ENCODE measurements at regions not wholly inside any gene's neighbourhood (a gene's known extent, or its start where the extent isn't known, plus 50 kb on each side); places are given as distances from the start of the nearest gene placed in this dataset.
A peak's percentile ranks its signal among the peaks of the same experiment; 100 is the strongest.

DNA sequence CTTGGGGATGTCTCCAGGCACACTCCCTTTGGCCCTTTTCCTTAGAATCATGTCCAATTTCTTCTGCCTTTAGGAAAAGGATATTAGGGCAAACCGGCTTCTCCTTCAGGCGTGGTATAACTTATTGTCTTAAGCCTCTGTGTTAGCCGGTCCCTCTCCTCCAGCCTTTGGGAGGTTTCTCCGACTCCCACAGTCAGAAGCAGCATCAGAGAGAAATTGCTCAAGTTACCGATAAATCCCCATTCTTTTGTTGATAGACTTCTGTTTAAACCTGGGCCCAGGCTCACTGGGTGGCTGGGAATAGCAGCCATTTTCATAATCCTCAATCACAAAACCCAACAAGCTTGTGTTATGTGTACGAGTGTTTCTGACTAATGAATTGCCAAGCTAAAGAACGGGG is 85.4 kb upstream of the KAZN start:
- DNase-seq = no peak

DNA sequence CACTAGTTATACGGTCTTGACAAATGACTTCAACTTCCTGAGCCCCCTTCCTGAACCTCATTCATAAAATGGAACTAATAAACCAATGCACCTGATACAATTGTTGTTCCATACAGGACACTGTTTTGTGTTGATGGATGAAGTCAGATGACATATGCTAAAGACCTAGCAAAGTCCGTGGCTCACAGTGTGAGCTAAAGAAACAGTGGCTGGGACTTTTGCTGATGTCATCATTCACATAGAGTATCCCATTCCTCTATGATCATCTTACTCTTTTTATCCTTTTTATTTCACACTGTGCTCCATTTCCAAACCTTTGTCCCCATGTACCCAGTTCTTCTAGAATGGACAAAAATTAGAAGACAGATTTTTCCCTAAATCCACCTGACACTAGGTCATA is 83.7 kb upstream of the KAZN start:
- no peak for DNase-seq

DNA sequence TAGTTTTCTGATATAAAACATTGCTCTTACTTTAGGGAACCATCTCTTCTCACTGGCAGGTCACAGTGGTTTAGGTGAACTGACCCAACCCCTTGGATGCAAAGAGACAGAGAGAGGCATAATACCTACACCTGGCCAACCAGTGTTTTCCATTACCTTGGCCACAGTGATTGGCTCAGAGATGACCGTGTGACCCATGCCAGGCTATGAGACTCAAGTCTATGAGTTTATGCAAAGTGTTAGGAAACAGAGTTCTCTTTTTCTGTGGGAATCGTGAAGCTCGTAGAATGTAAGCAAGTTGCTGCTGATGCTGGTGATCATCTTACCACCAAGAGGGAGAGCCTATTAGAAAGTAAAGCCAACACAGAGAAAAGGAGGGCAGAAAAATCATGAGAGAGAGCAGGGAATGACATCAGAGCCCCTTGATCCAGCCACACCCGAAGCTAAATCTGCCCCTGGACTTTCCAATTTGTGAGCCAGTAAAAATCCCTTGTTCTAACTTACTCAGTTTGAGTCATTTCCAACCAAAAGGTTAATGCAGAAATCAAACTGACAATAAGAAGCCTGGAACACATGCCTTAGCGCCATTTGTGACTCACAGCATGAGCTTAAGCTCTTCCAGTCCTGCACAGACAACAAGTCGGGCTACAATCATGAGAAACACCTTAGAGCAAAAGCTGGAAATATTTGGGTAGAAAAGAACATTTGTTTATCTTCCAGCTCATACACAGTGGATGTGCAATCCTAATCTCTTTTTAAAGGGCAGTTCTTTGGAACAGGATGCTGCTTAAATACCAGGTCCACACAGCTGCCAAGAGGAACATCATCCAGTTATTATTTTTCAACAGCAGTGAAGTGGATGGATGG is 81.3 kb upstream of the KAZN start:
- DNase-seq = no peak

DNA sequence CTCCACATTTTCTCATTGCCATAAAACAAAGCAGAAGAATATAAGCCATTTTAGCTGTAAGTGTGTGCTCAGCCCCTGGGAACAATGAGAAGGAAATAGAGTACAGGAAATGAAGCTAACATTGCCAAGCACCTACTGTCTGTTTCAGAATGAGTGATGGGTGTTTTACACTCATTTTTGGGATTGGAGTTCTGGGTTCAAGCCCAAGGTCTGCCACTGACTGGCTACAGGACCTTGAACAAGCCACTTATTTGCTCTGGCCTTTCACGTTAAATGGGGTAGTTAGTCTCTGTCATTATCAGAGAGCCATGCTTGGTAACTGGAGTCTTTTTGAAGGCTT is 80.7 kb upstream of the KAZN start:
- DNase-seq = no peak

DNA sequence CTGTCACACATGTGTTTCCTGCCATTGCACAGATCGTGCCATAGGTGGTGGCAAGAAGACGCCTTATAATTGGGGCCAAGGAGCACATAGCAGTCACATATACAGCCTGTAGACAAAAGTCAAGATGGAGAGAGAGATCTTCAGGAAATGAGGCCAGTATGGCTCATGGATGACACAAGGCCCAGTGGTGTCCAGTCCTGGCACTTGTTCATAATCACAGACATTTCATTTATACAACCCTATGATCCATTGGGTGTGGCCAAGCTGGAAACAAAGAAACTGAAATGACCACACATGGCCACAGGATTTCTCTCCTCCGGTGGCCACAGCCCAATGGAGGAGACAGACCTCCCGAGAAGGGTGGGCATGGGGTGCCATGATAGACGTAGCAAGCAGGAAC is 78.5 kb upstream of the KAZN start:
- no peak for DNase-seq

DNA sequence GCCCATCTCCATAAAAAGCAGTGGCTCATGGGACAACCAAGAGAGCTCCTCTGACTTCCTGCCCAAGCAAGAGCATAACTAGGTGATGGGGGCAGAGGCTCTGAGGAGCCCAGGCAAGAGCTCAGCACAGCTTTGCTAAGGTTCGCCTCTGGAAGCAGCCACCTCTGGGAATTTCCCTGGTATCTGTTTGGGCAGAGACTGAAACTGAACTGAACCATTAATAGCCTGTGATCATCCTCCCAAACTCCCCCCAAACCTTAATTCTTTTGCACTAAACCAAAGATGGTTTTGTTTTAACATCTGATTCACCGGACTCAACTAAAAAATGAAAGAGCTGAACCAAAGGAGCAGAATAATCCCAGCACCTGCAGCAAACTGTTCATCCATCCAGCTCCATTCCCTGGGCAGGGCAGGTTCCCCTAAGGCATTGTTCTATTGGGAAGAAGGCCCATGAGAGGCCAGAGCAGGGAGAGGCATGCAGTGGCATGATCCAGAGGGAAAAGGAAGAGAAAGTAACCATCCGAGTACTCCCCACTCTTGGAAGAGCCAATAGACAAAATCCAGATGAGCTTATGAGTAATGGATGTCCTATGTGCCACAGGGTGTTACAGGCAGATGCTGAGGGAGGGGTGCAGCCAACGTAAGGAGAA is 77.8 kb upstream of the KAZN start:
- no peak for DNase-seq

DNA sequence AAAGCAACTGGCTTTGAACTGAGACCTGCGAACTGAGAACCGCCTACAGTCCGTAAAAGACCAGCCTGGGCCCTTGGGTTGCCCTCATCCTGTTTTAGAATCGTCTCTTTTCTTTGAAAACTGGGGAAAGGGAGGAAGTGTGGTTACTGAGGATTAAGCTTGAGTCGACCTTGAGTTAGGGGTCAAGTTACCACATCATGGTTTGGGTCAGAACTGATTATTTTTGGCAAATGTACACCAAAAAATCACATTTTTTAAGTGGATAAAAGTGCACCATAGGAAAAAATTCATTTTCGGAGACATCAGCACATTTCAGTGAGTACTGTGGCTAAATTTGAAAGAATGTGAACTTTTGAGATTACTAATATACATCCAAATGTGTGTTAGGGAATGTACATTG is 76.9 kb upstream of the KAZN start:
- no peak for DNase-seq

DNA sequence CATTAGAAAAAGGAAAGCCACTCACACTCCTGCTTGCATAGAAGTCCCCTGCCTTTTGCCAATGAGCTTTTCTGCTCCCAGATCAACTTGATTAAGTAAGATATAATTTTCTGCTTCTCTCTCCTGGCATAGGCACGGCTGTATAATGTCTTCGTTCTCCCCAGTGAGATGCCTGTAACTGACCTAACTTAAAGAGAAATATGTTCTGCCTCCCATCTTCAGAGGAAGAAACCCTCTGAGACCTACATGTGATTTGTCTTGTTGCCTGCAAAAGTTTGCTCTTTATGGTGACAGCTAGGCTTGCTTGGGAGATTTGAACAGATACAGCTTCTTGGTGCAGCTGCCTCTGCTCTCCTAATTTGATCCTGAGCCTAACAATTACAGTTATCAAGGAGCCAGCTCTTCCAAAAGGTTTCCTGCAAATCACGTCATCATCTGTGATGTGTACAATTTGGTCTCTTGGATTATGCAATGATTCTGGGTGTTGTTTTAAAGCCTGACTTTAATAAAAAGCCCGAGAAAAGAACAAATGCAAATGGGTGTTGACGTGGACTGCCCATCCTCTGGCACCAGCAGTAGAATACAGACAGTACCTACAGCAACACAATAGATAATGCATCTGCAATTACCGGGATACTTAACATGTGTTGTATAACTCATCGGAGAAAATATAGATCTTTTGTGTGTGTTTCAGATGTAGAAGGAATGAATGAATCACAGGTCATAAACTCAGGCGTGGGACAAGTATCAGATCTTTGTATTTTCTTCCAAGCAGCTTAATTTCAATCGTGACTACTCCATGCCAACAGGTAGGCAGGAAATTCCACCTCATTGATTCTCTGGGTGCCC is 76.2 kb upstream of the KAZN start:
- no peak for DNase-seq

DNA sequence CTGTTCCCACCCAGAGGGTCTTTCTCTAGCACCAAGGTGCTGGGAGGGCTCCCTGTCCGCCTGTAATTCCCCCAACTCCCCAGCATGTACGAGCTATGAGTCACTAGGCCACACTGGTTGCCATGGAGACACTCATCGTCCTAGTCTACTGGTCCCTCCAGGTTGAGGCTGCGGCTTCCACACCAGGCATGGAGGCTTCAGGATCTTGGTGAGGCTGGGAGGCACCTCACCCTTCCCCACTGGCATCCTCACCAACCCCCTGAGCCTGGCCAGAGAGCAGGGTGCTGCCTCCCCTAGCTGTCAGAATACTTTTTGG is 75.6 kb upstream of the KAZN start:
- DNase-seq = peak; percentile 6 to 23

DNA sequence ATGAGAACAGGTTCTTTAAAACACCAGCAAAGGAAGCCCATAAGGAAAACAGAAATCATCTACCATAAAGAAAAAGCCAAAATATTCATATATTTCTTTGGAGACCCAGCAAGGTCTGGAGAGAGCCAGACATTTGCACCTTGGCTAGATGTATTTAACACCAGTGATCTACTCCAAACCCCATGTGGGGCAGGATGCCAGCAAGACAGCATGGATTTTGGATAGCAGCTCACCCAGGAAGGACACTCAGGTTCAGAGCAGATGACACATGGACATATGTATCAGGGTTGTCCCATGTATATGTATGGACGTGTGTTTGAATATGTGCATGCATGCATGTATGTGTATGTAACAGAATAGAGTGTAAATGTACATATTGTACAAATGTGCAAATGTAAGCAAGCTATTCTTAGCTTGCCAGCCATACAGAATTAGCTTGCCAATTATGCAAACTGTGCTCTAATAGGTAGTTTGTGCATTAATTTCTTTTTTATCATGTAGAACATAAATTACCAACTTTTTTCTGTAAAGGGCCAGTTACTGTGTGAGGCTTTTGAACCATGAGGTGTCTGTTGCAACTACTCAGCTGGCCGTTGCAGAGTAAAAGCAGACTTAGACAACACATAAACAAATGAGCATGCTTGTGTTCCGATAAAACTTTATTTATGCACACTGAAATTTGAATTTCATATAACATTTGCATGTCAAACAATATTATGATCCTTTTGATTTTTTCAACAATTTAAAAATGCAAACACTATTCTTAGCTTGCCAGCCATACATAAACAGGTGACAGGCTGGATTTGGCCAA is 73.5 kb upstream of the KAZN start:
- DNase-seq = no peak

DNA sequence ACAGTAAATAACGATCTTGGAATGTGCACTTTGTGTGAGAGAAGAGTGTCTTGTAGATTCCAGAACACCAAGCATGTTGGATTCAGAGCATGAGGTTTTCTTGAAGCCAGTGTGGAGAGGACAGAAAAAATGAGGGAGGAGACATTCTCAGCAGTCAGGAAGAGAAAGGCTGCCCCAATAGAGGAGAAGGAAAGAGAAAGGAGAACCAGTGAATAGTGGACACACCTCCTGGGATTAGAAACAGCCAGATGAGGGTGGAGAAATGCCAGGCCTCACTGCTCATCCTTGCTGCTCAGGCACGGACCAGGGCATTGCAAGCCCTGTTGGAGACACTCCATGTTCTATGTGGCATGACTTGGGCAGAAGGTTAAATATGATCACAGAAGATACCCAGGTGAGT is 69.0 kb upstream of the KAZN start:
- DNase-seq = no peak

DNA sequence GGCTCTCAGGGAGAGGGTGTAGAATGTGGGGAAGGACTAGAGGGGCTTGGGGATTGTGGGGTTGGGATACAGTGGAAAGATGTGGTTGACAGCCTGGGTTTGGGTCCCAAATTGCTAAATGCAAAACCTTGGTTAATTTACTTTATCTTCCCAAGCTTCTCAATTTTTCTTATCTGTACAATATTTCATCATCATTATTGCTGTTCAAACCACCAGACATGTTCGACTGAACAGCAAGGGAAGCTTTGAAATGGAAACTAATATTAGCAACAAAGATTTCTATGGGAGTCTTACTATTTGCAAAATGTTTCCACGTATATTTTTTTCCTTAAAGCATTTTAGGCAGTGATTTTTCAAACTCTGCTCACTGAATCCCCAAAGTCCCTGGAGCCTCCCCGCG is 67.0 kb upstream of the KAZN start:
- no peak for DNase-seq

DNA sequence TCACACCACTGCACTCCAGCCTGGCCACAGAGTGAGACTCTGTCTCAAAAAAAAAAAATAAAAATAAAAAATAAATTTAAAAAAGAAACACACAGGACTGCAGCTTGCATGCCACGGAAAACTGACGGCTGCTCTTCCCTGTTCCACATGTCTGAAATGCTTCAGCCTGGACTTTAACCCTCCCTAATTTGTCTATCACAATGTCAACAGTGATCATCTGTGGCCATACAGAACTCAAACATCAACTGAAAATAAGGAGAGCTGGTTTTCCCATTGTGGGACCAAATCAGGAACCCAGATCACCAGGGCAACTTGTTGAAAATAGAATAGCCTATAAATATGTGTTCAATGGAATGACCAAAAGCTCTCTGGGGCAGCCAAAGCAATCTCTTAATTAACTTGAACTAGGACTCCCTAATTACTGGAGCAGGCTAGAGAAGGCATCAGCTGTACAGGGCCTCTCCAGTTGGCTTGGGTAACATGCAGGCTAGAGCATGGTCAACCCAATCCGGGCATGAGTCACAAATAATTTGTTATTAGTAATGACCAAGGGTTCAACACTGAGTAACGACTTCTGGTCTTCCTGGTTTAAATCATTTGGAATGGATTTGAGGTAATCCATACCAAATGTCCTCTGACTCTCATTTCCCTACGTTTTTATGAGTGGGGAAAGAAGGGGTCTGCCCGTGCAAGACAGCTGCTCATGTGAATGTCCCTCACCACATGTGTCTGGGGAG is 62.7 kb upstream of the KAZN start:
- DNase-seq = no peak

DNA sequence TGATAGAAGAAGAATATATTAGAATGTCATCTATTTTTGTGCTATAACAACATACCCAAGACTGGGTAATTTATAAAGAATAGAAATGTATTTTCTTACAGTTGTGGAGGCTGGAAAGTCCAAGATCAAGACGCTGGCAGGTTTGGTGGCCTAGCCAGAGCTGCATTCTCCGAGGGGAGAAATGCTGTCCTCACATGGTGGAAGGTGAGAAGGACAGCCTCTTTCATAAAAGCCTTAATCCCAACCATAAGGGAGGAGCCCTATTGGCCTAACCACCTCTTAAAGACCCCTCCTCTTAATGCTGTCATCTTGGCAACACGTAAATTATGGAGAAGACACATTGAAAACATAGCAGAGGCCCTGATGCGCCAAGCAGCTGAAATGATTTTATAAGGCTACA is 60.1 kb upstream of the KAZN start:
- peak; percentile 9 to 16 for DNase-seq

DNA sequence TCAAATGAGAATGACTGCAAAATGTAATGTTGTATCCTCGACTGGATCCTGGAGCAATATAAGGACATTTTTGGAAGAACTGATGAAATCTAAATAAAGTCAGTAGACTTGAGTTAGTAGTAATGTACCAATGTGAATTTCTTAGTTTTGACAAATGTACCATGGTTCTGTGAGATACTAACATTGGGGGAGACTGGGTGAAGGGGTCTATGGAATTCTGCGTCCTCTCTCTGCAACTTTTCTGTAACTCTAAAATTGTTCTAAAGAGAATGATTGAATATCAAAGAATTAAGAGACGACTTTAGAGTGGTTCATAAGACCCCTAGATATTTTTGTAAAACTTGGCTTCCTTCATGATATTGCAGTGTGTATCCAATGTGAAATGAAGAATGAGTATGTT is 59.2 kb upstream of the KAZN start:
- DNase-seq = no peak

DNA sequence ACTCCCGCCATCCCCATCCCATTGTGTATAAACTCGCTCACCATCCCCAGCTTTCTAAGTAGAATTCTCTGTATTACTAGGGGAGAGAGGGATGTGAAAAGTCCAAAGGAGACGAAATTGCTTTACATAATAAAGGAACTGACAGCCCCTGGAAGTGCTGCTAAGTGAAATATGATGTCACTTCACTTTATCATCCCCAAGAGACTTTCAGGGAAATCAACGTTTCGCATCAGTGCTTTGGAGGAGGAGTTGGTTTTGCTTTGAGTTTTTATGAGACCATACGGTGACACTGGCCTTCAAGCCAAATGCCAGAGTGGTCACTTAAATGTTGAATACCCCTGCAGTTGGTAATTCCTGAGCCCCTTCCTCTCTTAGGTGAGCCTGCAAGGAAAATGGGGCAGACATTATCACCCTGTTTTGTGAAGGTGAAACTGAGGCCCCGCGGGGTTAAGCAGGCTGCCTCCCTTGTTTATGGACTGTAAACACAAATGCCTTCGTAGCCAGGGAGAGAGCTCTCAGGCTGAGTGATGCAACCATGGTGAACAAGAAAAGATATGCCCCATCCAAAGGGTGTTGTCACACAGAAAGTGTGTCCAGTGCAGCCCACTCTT is 58.4 kb upstream of the KAZN start:
- no peak for DNase-seq

DNA sequence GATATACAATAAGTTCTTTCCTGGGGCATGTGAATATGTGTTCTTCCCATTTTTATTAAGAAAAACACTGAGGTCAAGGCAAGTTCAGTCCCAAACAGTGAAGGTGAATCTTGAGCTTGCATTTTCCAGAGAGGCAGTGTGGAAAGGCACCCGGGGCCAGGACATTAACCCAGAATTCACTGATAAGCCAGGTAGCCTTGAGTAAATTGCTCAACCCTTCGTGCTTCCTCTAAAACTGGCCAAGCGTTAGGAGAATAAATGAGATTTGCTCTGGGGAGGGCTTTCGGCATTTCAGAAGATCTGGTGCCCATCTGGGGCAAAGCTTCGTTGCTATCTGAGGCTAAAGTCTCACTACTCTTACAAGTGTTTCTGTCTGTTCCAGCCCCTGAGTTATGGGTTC is 57.1 kb upstream of the KAZN start:
- no peak for DNase-seq

DNA sequence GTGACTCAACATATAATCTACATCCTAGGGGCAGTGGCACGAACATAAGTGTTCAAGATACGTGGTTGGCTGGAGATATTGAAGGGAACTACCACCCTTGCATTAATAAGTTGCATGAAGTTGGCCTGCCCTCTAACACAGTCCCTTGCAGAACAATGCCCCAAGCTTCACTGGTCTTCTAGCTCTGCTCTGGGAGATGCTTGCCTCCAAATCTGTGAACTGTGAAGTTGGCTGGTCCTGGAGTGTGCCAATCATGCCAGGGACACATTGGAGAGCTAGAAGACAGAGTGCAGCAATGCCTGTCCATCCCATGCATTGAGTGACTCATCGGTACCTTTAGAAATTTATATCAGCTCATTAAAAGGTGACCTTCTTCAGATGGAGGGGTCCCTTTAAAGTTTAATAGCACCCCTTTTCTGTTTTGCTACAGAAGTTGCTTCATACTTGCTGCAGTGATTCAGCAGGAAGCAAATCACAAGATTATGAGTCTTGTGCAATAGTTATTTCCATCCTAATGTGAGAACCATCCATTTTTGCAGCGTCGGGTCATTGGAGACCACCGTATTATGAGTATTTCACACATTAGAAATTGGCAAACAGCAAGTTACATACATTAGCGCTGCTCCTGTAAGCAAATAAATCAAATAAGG is 55.2 kb upstream of the KAZN start:
- no peak for DNase-seq

DNA sequence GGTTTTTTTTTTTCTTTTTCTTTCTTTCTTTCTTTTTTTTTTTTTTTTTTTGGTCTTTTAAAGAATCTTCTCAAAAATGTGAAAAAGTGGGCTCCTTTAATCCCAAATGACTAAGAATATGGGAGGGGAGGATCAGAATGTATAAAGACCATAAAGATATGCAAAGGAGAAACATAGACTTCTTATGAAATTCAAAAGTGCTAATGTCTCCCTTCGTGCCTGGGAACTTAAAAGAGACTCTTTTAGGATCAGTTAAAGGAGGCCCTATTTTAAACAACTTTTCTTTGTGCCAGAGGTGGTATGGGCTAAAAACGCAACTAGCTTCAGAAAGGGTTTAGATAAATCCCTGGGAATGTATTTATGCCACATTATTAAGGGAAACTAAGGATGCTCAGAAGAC is 54.2 kb upstream of the KAZN start:
- no peak for DNase-seq

DNA sequence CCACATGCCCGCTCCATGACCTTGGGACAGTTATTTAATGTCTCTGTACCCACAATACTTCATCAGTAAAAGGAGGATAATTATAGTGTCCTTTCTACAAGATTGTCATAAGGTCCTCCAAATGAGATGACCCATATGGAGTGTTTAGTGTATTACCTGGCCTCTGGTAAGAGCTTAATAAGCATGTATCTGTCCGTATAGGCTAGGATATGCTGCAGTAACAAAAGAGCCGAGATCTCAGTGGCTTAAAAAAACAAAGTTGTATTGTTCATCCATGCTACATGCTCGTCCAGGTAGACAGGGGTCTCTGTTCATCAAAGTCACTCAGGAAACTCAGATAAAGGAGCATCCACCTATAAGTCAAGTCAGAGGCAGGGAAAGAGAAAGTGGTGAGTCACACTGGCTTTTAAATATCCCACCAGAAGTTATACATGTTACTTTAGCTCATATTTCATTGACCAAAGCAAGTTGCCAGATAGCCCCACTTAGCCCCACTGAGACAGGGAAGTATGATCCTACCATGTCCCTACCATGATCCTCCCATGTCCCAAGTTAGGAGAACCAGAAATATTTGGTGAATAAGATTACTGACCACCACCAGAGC is 53.0 kb upstream of the KAZN start:
- DNase-seq = no peak

DNA sequence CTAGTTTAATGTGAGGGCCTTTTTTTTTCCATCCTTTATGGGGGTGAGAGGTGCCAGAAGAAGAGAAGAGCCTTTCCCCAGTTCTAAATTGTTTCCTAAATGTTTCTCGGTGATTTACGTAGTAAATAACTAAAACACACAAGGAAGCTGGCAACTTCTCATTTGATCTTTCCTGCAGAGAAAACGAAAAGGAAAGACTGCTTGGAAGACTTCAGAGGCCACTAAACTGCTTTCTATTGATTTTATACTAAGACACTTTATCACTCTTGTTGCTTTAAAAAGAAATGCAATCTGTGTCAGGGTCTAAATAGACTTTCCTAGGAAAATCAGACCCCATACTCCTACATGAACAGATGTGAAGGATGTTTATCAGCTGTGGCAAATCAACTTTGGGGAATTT is 52.1 kb upstream of the KAZN start:
- no peak for DNase-seq

Data from NCI-H524 (cell line).